ENCODE measurements at regions not wholly inside any gene's neighbourhood (a gene's known extent, or its start where the extent isn't known, plus 50 kb on each side); places are given as distances from the start of the nearest gene placed in this dataset.

- TF ChIP-seq CTCF (IDR thresholded peaks at IDR 0.05) (no peak), POLR2A (IDR thresholded peaks at IDR 0.05) (no peak)
Measured at GRCh38 chr11:96551136-96551535, 161.3 kb downstream of the JRKL start.
